ENCODE measurements at regions not wholly inside any gene's neighbourhood (a gene's known extent, or its start where the extent isn't known, plus 50 kb on each side); places are given as distances from the start of the nearest gene placed in this dataset.

DNA sequence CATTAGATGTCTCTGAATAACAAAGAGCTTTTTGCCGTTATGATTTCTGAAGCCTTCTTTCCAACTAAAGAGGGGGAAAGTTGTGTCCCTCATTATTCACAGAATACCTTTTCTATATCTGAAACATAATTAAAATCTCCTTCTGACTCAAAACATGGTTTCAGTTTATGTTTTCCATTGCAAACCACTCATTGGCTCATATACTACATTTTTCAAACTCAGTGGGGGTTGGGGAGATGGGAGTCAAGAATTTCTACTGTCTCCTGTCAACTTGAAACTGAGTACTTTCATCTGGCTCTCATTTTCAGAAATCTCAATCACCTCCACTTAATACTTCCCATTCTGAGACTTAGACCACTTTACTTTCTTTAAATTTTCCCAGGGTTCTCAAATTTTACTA lies 1839.5 kb upstream of the PCDH10 start:
- WGBS (ENCODE audit: low lambda C conversion rate, missing lambda C conversion rate) = 86% methylated on average over 1 of the region's 1 CpG
- Histone ChIP-seq H3K36me3 (replicated peaks; ENCODE audit: insufficient read depth, low read depth) (no peaks in the 10 kb centered on the region), H3K4me1 (ENCODE audit: insufficient read depth) (no peaks in the 10 kb centered on the region), H3K27me3 (no peaks in the 10 kb centered on the region), H3K27ac (no peak overlapping the region), H3K4me3 (no peak overlapping the region), H3K9me2 (replicated peaks; ENCODE audit: insufficient read depth) (no peaks in the 10 kb centered on the region), H2AFZ (no peak overlapping the region), H3K9me3 (ENCODE audit: low read depth) (no peaks in the 10 kb centered on the region), H4K20me1 (ENCODE audit: insufficient read depth, poor library complexity, severe bottlenecking) (no peaks in the 10 kb centered on the region), H3K79me2 (no peaks in the 10 kb centered on the region), H3K4me2 (no peak overlapping the region)
- TF ChIP-seq EZH2 (IDR thresholded peaks at IDR 0.05; ENCODE audit: borderline replicate concordance) (no peak), EZH2phosphoT487 (IDR thresholded peaks at IDR 0.05; ENCODE audit: low read depth, severe bottlenecking, unreplicated experiment) (no peak)
- TF ChIP-seq, protein P1, sequence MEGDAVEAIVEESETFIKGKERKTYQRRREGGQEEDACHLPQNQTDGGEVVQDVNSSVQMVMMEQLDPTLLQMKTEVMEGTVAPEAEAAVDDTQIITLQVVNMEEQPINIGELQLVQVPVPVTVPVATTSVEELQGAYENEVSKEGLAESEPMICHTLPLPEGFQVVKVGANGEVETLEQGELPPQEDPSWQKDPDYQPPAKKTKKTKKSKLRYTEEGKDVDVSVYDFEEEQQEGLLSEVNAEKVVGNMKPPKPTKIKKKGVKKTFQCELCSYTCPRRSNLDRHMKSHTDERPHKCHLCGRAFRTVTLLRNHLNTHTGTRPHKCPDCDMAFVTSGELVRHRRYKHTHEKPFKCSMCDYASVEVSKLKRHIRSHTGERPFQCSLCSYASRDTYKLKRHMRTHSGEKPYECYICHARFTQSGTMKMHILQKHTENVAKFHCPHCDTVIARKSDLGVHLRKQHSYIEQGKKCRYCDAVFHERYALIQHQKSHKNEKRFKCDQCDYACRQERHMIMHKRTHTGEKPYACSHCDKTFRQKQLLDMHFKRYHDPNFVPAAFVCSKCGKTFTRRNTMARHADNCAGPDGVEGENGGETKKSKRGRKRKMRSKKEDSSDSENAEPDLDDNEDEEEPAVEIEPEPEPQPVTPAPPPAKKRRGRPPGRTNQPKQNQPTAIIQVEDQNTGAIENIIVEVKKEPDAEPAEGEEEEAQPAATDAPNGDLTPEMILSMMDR (IDR thresholded peaks at IDR 0.05; ENCODE audit: poor library complexity) = no peak
- DNase-seq (ENCODE audit: low spot score) = no peak

DNA sequence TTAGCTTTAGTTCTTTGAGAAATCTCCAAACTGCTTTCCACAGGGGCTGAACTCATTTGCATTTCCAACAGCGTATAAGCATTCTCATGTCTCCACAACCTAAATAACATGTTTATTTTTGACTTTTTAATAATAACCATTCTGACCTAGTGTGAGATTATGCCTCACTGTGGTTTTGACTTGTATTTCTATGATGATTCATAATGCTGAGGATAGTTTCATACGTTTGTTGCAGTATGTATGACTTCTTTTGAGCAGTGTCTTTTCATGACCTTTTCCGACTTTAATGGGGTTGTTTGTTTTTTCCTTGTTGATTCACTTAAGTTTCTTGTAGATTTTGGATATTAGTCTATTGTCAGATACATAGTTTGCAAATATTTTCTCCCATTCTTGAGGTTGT lies 1833.0 kb upstream of the PCDH10 start:
- Histone ChIP-seq H3K36me3 (replicated peaks; ENCODE audit: insufficient read depth, low read depth) (no peaks in the 10 kb centered on the region), H3K9me3 (ENCODE audit: low read depth) (no peaks in the 10 kb centered on the region), H3K9me2 (replicated peaks; ENCODE audit: insufficient read depth) (no peaks in the 10 kb centered on the region), H3K27ac (no peak overlapping the region), H3K27me3 (no peaks in the 10 kb centered on the region), H3K4me1 (ENCODE audit: insufficient read depth) (no peaks in the 10 kb centered on the region), H3K4me3 (no peak overlapping the region), H3K4me2 (no peak overlapping the region), H4K20me1 (ENCODE audit: insufficient read depth, poor library complexity, severe bottlenecking) (no peaks in the 10 kb centered on the region), H3K79me2 (no peaks in the 10 kb centered on the region), H2AFZ (no peak overlapping the region)
- 79% methylated on average over 3 of the region's 3 CpGs for WGBS (ENCODE audit: low lambda C conversion rate, missing lambda C conversion rate)
- DNase-seq (ENCODE audit: low spot score) = no peak
- TF ChIP-seq EZH2 (IDR thresholded peaks at IDR 0.05; ENCODE audit: borderline replicate concordance) = no peak
- no peak for TF ChIP-seq EZH2phosphoT487 (IDR thresholded peaks at IDR 0.05; ENCODE audit: low read depth, severe bottlenecking, unreplicated experiment)
- TF ChIP-seq, protein P1 (IDR thresholded peaks at IDR 0.05; ENCODE audit: poor library complexity) = no peak

DNA sequence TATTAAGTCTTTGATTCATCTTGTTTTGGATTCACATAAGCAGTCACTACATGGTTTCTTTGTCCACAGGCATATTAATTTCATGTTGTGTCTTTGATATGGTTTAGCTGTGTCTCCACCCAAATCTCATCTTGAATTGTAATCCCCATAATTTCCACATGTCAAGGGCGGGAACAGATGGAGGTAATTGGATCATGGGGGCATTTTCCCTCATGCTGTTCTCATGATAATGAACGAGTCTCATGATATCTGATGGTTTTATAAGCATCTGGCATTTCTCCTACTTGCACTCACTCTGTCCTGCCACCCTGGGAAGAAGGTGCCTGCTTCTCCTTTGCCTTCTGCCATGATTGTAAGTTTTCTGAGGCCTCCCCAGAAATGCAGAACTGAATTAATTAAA lies 1811.2 kb upstream of the PCDH10 start:
- TF ChIP-seq EZH2phosphoT487 (IDR thresholded peaks at IDR 0.05; ENCODE audit: low read depth, severe bottlenecking, unreplicated experiment) (no peak), EZH2 (IDR thresholded peaks at IDR 0.05; ENCODE audit: borderline replicate concordance) (no peak)
- TF ChIP-seq, protein P1 (IDR thresholded peaks at IDR 0.05; ENCODE audit: poor library complexity) = no peak
- no peak for DNase-seq (ENCODE audit: low spot score)
- Histone ChIP-seq H4K20me1 (ENCODE audit: insufficient read depth, poor library complexity, severe bottlenecking) (no peaks in the 10 kb centered on the region), H3K4me3 (no peak overlapping the region), H3K9me3 (ENCODE audit: low read depth) (no peaks in the 10 kb centered on the region), H3K9me2 (replicated peaks; ENCODE audit: insufficient read depth) (no peaks in the 10 kb centered on the region), H3K4me2 (no peak overlapping the region), H3K36me3 (replicated peaks; ENCODE audit: insufficient read depth, low read depth) (no peaks in the 10 kb centered on the region), H3K79me2 (no peaks in the 10 kb centered on the region), H2AFZ (no peak overlapping the region), H3K4me1 (ENCODE audit: insufficient read depth) (no peaks in the 10 kb centered on the region), H3K27me3 (no peaks in the 10 kb centered on the region), H3K27ac (no peak overlapping the region)
- 54% methylated on average over 2 of the region's 2 CpGs for WGBS (ENCODE audit: low lambda C conversion rate, missing lambda C conversion rate)

DNA sequence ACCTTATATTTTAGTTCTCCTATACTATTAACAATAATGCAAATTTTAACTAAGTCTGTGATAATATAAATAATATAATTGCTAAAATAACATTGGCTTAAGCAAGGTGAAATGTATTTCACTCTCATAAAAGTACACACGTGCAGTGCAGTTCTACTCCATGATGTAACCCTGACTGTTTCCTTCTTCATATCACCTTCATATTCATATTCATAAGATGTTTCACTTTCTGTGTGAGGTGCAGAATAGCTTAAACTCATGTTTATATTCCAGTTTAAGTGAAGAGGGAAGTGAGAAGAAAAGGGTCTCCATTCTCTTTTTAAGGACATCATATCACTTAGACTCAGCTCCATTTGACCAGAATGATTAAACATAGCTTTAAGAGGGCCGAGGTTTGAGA lies 1810.0 kb upstream of the PCDH10 start:
- Histone ChIP-seq H3K9me2 (replicated peaks; ENCODE audit: insufficient read depth) (no peaks in the 10 kb centered on the region), H3K36me3 (replicated peaks; ENCODE audit: insufficient read depth, low read depth) (no peaks in the 10 kb centered on the region), H3K4me3 (no peak overlapping the region), H3K79me2 (no peaks in the 10 kb centered on the region), H4K20me1 (ENCODE audit: insufficient read depth, poor library complexity, severe bottlenecking) (no peaks in the 10 kb centered on the region), H3K4me1 (ENCODE audit: insufficient read depth) (no peaks in the 10 kb centered on the region), H3K4me2 (no peak overlapping the region), H3K27ac (no peak overlapping the region), H3K27me3 (no peaks in the 10 kb centered on the region), H2AFZ (no peak overlapping the region), H3K9me3 (ENCODE audit: low read depth) (no peaks in the 10 kb centered on the region)
- 83% methylated on average over 2 of the region's 2 CpGs for WGBS (ENCODE audit: low lambda C conversion rate, missing lambda C conversion rate)
- TF ChIP-seq EZH2phosphoT487 (IDR thresholded peaks at IDR 0.05; ENCODE audit: low read depth, severe bottlenecking, unreplicated experiment) (no peak), EZH2 (IDR thresholded peaks at IDR 0.05; ENCODE audit: borderline replicate concordance) (no peak)
- TF ChIP-seq, protein P1 (IDR thresholded peaks at IDR 0.05; ENCODE audit: poor library complexity) = no peak
- no peak for DNase-seq (ENCODE audit: low spot score)

All from hepatocyte (in vitro differentiated cells).